SK-N-SH treated with all-trans-retinoic acid at 6 μM for 48 hours (cell line): ENCODE measurements at regions not wholly inside any gene's neighbourhood (a gene's known extent, or its start where the extent isn't known, plus 50 kb on each side); places are given as distances from the start of the nearest gene placed in this dataset.
A peak's percentile ranks its signal among the peaks of the same experiment; 100 is the strongest.

Experiments used
- ATAC-seq: fragments of 200-7000 bp; cut with Tn5 transposase; 3 replicates; pipeline ENCODE4 v1.9.1; 2020; ENCODE audit warnings: mild to moderate bottlenecking, moderate library complexity
- ARNTL ChIP-seq: fragments of 450-650 bp; formaldehyde crosslinking; IDR thresholded peaks from 2 replicates; pipeline ENCODE4 v1.5.0; 2020; ENCODE audit warnings: low read depth, mild to moderate bottlenecking, moderate library complexity, borderline replicate concordance
- BACH2 ChIP-seq: fragments of 250-450 bp; sonication (Bioruptor Pico); IDR thresholded peaks from 2 replicates; pipeline ENCODE4 v1.9.0; 2021; ENCODE audit warnings: mild to moderate bottlenecking, borderline replicate concordance
- CREB5 ChIP-seq: fragments of 250-450 bp; sonication (Bioruptor Pico); IDR thresholded peaks from 2 replicates; pipeline ENCODE4 v1.5.1; 2020; ENCODE audit warnings: low read depth, mild to moderate bottlenecking, moderate library complexity
- CSRNP3 ChIP-seq: fragments of 250-450 bp; sonication (Bioruptor Pico); IDR thresholded peaks from 2 replicates; pipeline ENCODE4 v1.5.1; 2021; ENCODE audit warnings: mild to moderate bottlenecking, moderate library complexity
- ESRRG ChIP-seq: fragments of 250-450 bp; sonication (Bioruptor Pico); IDR thresholded peaks from 2 replicates; pipeline ENCODE4 v1.6.1; 2021; ENCODE audit warnings: mild to moderate bottlenecking
- GLIS3 ChIP-seq: fragments of 250-450 bp; sonication (Bioruptor Pico); IDR thresholded peaks from 2 replicates; pipeline ENCODE4 v1.5.0; 2020; ENCODE audit warnings: mild to moderate bottlenecking, moderate library complexity
- OSR1 ChIP-seq: fragments of 250-450 bp; sonication (Bioruptor Pico); IDR thresholded peaks from 2 replicates; pipeline ENCODE4 v1.8.0; 2022; ENCODE audit warnings: moderate library complexity, mild to moderate bottlenecking, inconsistent platforms
- POU6F1 ChIP-seq: fragments of 250-450 bp; sonication (Bioruptor Pico); IDR thresholded peaks from 2 replicates; pipeline ENCODE4 v1.8.0; 2021; ENCODE audit warnings: low read depth, mild to moderate bottlenecking, moderate library complexity, borderline replicate concordance
- PPARA ChIP-seq: fragments of 250-450 bp; sonication (Bioruptor Pico); IDR thresholded peaks from 2 replicates; pipeline ENCODE4 v1.5.0; 2020; ENCODE audit warnings: mild to moderate bottlenecking, borderline replicate concordance
- RARB ChIP-seq: fragments of 250-450 bp; sonication (Bioruptor Pico); IDR thresholded peaks from 2 replicates; pipeline ENCODE4 v1.8.0; 2021; ENCODE audit warnings: mild to moderate bottlenecking, moderate library complexity
- SNAI2 ChIP-seq: fragments of 250-450 bp; sonication (Bioruptor Pico); IDR thresholded peaks from 2 replicates; pipeline ENCODE4 v1.5.0; 2020; ENCODE audit warnings: mild to moderate bottlenecking, moderate library complexity
- TSHZ2 ChIP-seq: fragments of 250-450 bp; sonication (Bioruptor Pico); IDR thresholded peaks from 2 replicates; pipeline ENCODE4 v1.5.0; 2020; ENCODE audit warnings: mild to moderate bottlenecking, moderate library complexity
- ZC3H10 ChIP-seq: fragments of 250-450 bp; sonication (Bioruptor Pico); IDR thresholded peaks from 2 replicates; pipeline ENCODE4 v1.5.1; 2021; ENCODE audit warnings: mild to moderate bottlenecking, moderate library complexity
- ZFP3 ChIP-seq: fragments of 250-450 bp; sonication (Bioruptor Pico); IDR thresholded peaks from 2 replicates; pipeline ENCODE4 v1.5.0; 2020; ENCODE audit warnings: mild to moderate bottlenecking, moderate library complexity
- ZFP30 ChIP-seq: fragments of 450-650 bp; formaldehyde crosslinking; IDR thresholded peaks from 2 replicates; pipeline ENCODE4 v1.5.0; 2022; ENCODE audit warnings: mild to moderate bottlenecking, moderate library complexity
- ZNF565 ChIP-seq: fragments of 450-650 bp; formaldehyde crosslinking; conservative IDR thresholded peaks from 2 replicates; pipeline ENCODE4 v1.5.0; 2020; ENCODE audit warnings: low read depth, mild to moderate bottlenecking, moderate library complexity
- ZNF70 ChIP-seq: fragments of 450-650 bp; formaldehyde crosslinking; IDR thresholded peaks from 2 replicates; pipeline ENCODE4 v1.5.0; 2020; ENCODE audit warnings: mild to moderate bottlenecking, moderate library complexity
- ZNF8 ChIP-seq: fragments of 450-650 bp; formaldehyde crosslinking; IDR thresholded peaks from 2 replicates; pipeline ENCODE4 v1.5.0; 2020; ENCODE audit warnings: mild to moderate bottlenecking, moderate library complexity

- TF ChIP-seq ZFP3 (CRISPR knock-in tag): peak; percentile 99
- no peak for TF ChIP-seq ZC3H10 (CRISPR knock-in tag)
- no peak for TF ChIP-seq BACH2 (CRISPR knock-in tag)
- no peak for TF ChIP-seq OSR1
- TF ChIP-seq, all 23 proteins: peak for 1
Observed at GRCh38 chr6:165717732-165718465, 54.9 kb upstream of the PDE10A start.

GRCh38 chr6:165716886-165717285 is 53.8 kb upstream of the PDE10A start:
- TF ChIP-seq ZFP30 (CRISPR knock-in tag) (peak; percentile 49; the same call in 1 of the 2 replicates), ZNF565 (CRISPR knock-in tag) (no peak)
- ATAC-seq: no peak

More at GRCh38 chr6:165717732-165718465, 54.9 kb upstream of the PDE10A start:
- no peak for ATAC-seq

- TF ChIP-seq ARNTL (CRISPR knock-in tag): no peak
- no peak for TF ChIP-seq BACH2 (CRISPR knock-in tag)
- TF ChIP-seq CREB5 (CRISPR knock-in tag): no peak
- no peak for TF ChIP-seq SNAI2
- no peak for TF ChIP-seq ZFP30 (CRISPR knock-in tag)
- no peak for TF ChIP-seq ESRRG (CRISPR knock-in tag)
- no peak for ATAC-seq
Observed at GRCh38 chr6:165715428-165715827, 52.4 kb upstream of the PDE10A start.

- TF ChIP-seq GLIS3 (CRISPR knock-in tag) (no peak), RARB (CRISPR knock-in tag) (no peak), ARNTL (CRISPR knock-in tag) (no peak), ESRRG (CRISPR knock-in tag) (no peak), BACH2 (CRISPR knock-in tag) (no peak), ZNF70 (CRISPR knock-in tag) (no peak), ZNF565 (CRISPR knock-in tag) (no peak), TSHZ2 (CRISPR knock-in tag) (no peak), POU6F1 (no peak), ZC3H10 (CRISPR knock-in tag) (no peak), ZFP3 (CRISPR knock-in tag) (no peak)
- ATAC-seq: no peak
Observed at GRCh38 chr6:165714907-165715306, 51.9 kb upstream of the PDE10A start.

GRCh38 chr6:165713845-165714466 is 50.9 kb upstream of the PDE10A start:
- TF ChIP-seq ARNTL (CRISPR knock-in tag) (no peak), CREB5 (CRISPR knock-in tag) (no peak), PPARA (CRISPR knock-in tag) (no peak), SNAI2 (no peak), RARB (CRISPR knock-in tag) (no peak), ZFP3 (CRISPR knock-in tag) (no peak), CSRNP3 (CRISPR knock-in tag) (no peak), ZNF8 (CRISPR knock-in tag) (no peak)
- no peak for ATAC-seq
